ENCODE measurements at regions not wholly inside any gene's neighbourhood (a gene's known extent, or its start where the extent isn't known, plus 50 kb on each side); places are given as distances from the start of the nearest gene placed in this dataset.

DNA sequence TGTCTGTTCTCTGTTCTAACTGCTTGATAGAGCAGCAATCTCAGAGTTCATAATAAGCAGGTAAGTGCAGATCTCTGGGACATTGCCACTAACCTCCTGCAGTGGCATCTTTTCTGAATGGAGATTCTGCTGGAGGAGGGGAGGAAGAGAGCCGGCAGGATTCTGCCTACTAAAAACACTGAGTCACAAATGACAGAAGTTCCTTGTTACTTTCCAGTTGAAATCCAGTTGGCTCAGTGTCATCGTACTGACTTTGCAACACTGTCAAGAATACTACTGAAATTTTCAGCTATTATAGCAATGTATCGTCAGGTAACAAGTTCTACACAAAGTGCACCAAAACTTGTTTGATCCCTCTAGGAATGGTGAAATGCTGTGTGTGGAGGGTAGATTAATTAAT lies 79.6 kb upstream of the ST6GAL2 start:
- no peak for TF ChIP-seq SPI1 (IDR thresholded peaks at IDR 0.05; ENCODE audit: borderline replicate concordance, low read depth)
- TF ChIP-seq, protein P1, sequence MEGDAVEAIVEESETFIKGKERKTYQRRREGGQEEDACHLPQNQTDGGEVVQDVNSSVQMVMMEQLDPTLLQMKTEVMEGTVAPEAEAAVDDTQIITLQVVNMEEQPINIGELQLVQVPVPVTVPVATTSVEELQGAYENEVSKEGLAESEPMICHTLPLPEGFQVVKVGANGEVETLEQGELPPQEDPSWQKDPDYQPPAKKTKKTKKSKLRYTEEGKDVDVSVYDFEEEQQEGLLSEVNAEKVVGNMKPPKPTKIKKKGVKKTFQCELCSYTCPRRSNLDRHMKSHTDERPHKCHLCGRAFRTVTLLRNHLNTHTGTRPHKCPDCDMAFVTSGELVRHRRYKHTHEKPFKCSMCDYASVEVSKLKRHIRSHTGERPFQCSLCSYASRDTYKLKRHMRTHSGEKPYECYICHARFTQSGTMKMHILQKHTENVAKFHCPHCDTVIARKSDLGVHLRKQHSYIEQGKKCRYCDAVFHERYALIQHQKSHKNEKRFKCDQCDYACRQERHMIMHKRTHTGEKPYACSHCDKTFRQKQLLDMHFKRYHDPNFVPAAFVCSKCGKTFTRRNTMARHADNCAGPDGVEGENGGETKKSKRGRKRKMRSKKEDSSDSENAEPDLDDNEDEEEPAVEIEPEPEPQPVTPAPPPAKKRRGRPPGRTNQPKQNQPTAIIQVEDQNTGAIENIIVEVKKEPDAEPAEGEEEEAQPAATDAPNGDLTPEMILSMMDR (IDR thresholded peaks at IDR 0.05; ENCODE audit: insufficient read depth, low read length): no peak

Data from HL-60 (cell line).